ENCODE measurements at regions not wholly inside any gene's neighbourhood (a gene's known extent, or its start where the extent isn't known, plus 50 kb on each side); places are given as distances from the start of the nearest gene placed in this dataset.

- no peak for DNase-seq (ENCODE audit: extremely low read depth, low read depth)
- TF ChIP-seq CTCF (IDR thresholded peaks at IDR 0.05; ENCODE audit: low read depth, low read length) = no peak
Observed at GRCh38 chr9:16202221-16202620, 649.4 kb downstream of the CCDC171 start.

- peak; percentile 50 for DNase-seq (ENCODE audit: extremely low read depth, low read depth)
Observed at GRCh38 chr9:16202914-16203728, 650.3 kb downstream of the CCDC171 start.

GRCh38 chr9:16203729-16204573 is 651.1 kb downstream of the CCDC171 start:
- no peak for TF ChIP-seq CTCF (IDR thresholded peaks at IDR 0.05; ENCODE audit: low read depth, low read length)
- no peak for DNase-seq (ENCODE audit: extremely low read depth, low read depth)

More at GRCh38 chr9:16202914-16203728, 650.3 kb downstream of the CCDC171 start:
- TF ChIP-seq CTCF (IDR thresholded peaks at IDR 0.05; ENCODE audit: low read depth, low read length) = no peak

- no peak for TF ChIP-seq CTCF (IDR thresholded peaks at IDR 0.05; ENCODE audit: low read depth, low read length)
- DNase-seq (ENCODE audit: extremely low read depth, low read depth) = no peak
Observed at GRCh38 chr9:16205455-16205854, 652.6 kb downstream of the CCDC171 start.

GRCh38 chr9:16206518-16206917 is 653.7 kb downstream of the CCDC171 start:
- no peak for TF ChIP-seq CTCF (IDR thresholded peaks at IDR 0.05; ENCODE audit: low read depth, low read length)
- no peak for DNase-seq (ENCODE audit: extremely low read depth, low read depth)

- no peak for DNase-seq (ENCODE audit: extremely low read depth, low read depth)
- TF ChIP-seq CTCF (IDR thresholded peaks at IDR 0.05; ENCODE audit: low read depth, low read length) = no peak
Observed at GRCh38 chr9:16207161-16207560, 654.3 kb downstream of the CCDC171 start.

- no peak for TF ChIP-seq CTCF (IDR thresholded peaks at IDR 0.05; ENCODE audit: low read depth, low read length)
- no peak for DNase-seq (ENCODE audit: extremely low read depth, low read depth)
Observed at GRCh38 chr9:16210440-16210839, 657.6 kb downstream of the CCDC171 start.
